ENCODE measurements at regions not wholly inside any gene's neighbourhood (a gene's known extent, or its start where the extent isn't known, plus 50 kb on each side); places are given as distances from the start of the nearest gene placed in this dataset.
"Not testable (repeated sequence)": the region's sequence is repeated elsewhere in the genome, so short reads cannot be mapped to it uniquely, and the experiment has no call there.

DNA sequence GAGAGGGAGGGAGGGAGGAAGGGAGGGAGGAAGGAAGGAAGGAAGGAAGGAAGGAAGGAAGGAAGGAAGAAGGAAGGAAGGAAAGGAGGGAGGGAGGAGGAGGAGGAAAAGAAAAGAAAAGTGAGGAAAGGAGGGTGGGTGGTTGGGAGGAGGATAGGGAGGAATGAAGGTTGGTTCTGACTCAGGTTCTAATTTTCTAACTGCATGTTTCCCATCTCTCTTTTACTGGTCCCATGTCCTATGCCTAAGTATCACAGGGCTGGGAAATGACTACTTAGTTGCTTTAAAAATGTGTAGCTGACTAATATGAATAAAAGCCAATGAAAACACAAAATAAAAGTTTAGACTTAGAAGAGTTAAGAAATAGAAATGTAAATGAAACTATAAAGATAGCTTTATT is 890.9 kb upstream of the POT1 start:
- Mint-ChIP-seq H3K9me3 (peaks cover 3 to 15% (median 6%) of the 10 kb centered on the region in 3 donors), H3K4me3 (no peak overlapping the region), H3K4me1 (no peaks in the 10 kb centered on the region), H3K27ac (no peak overlapping the region), H3K27me3 (no peaks in the 10 kb centered on the region), H3K36me3 (no peaks in the 10 kb centered on the region)
- Histone ChIP-seq H3K27ac (ENCODE audit: low read length) (no peak overlapping the region), H3K27me3 (replicated peaks in 1 of 2; ENCODE audit: control insufficient read depth in 2 of 2, extremely low read depth in 1 of 2, insufficient read depth in 2 of 2, low read length in 1 of 2) (no peaks in the 10 kb centered on the region), H3K4me3 (ENCODE audit: control insufficient read depth in 1 of 2, extremely low read depth in 1 of 2, low read length in 1 of 2) (no peak overlapping the region), H3K4me1 (ENCODE audit: control insufficient read depth in 1 of 2, extremely low read depth in 1 of 2, insufficient read depth in 2 of 2, low read length in 2 of 2) (no peaks in the 10 kb centered on the region), H3K36me3 (ENCODE audit: control insufficient read depth in 2 of 2, extremely low read depth in 1 of 2, insufficient read depth in 1 of 2, low read length in 1 of 2) (no peaks in the 10 kb centered on the region), H3K9me3 (no peaks in the 10 kb centered on the region)
- ATAC-seq (replicated peaks in 1 of 4) (no peak), DNase-seq (no peak)
- CTCF ChIA-PET, result no interaction called here
- POLR2A ChIA-PET, result no interaction called here

DNA sequence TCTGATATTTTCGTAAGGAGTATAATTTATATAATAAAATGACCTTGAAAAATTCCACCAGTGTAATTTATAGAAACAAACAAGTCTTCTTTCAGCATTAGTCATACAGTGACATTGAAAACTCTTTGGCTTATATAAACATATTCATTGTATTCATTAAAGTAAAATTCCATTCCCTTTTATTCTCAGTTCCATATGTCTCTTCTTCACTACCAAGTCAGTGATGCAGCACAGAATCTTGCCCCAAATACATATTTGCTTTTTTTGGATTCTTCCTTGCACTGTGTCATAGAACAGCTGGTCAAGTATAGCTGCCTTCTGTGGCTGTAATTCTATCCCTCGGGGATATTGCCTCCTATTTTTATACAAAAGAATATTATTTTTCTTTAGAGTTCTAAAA is 884.5 kb upstream of the POT1 start:
- DNase-seq, result no peak
- Histone ChIP-seq H3K27ac (ENCODE audit: low read length) (no peak overlapping the region), H3K36me3 (ENCODE audit: control insufficient read depth in 2 of 2, extremely low read depth in 1 of 2, insufficient read depth in 1 of 2, low read length in 1 of 2) (no peaks in the 10 kb centered on the region), H3K4me1 (ENCODE audit: control insufficient read depth in 1 of 2, extremely low read depth in 1 of 2, insufficient read depth in 2 of 2, low read length in 2 of 2) (no peaks in the 10 kb centered on the region), H3K27me3 (replicated peaks in 1 of 2; ENCODE audit: control insufficient read depth in 2 of 2, extremely low read depth in 1 of 2, insufficient read depth in 2 of 2, low read length in 1 of 2) (no peaks in the 10 kb centered on the region), H3K4me3 (ENCODE audit: control insufficient read depth in 1 of 2, extremely low read depth in 1 of 2, low read length in 1 of 2) (no peak overlapping the region), H3K9me3 (no peaks in the 10 kb centered on the region)
- no CpG with 5 or more reads among the region's 2 CpGs for WGBS (ENCODE audit: insufficient coverage)
- no peak for ATAC-seq (replicated peaks in 1 of 4)
- Mint-ChIP-seq H3K36me3 (no peaks in the 10 kb centered on the region), H3K4me3 (no peak overlapping the region), H3K27ac (no peak overlapping the region), H3K27me3 (no peaks in the 10 kb centered on the region), H3K4me1 (no peaks in the 10 kb centered on the region), H3K9me3 (peaks cover 3 to 11% (median 6%) of the 10 kb centered on the region in 3 donors)
- ChIA-PET POLR2A (no interaction called here), CTCF (no interaction called here)

DNA sequence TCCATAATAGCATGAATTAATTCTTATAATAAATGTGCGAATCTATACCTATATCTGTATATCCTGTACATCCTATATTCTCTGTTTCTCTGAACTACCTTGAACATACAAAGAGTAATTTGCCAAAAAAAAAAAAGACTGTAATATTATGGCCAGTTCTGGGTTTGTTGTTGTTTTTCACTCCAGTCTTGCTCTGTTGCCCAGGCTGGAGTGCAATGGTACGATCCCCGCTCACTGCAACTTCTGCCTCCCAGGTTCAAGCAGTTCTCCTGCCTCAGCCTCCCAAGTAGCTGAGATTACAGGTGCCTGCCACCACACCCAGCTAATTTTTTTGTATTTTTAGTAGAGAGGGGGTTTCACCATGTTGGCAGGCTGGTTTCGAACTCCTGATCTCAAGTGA is 876.9 kb upstream of the POT1 start:
- ATAC-seq (replicated peaks in 1 of 4); H3K36me3 Mint-ChIP-seq; H3K27ac ChIP-seq (ENCODE audit: low read length); POLR2A ChIA-PET; DNase-seq; H3K36me3 ChIP-seq (ENCODE audit: control insufficient read depth in 2 of 2, extremely low read depth in 1 of 2, insufficient read depth in 1 of 2, low read length in 1 of 2); H3K27ac Mint-ChIP-seq; CTCF ChIA-PET; H3K9me3 ChIP-seq; H3K27me3 ChIP-seq (replicated peaks in 1 of 2; ENCODE audit: control insufficient read depth in 2 of 2, extremely low read depth in 1 of 2, insufficient read depth in 2 of 2, low read length in 1 of 2); H3K4me1 ChIP-seq (ENCODE audit: control insufficient read depth in 1 of 2, extremely low read depth in 1 of 2, insufficient read depth in 2 of 2, low read length in 2 of 2); H3K4me3 ChIP-seq (ENCODE audit: control insufficient read depth in 1 of 2, extremely low read depth in 1 of 2, low read length in 1 of 2); H3K27me3 Mint-ChIP-seq; H3K4me1 Mint-ChIP-seq; H3K4me3 Mint-ChIP-seq: not testable (repeated sequence)
- H3K9me3 Mint-ChIP-seq, result peaks cover 6 to 28% (median 11%) of the 10 kb centered on the region in 3 donors
- WGBS (ENCODE audit: insufficient coverage), result 92% methylated on average over 3 of the region's 4 CpGs

DNA sequence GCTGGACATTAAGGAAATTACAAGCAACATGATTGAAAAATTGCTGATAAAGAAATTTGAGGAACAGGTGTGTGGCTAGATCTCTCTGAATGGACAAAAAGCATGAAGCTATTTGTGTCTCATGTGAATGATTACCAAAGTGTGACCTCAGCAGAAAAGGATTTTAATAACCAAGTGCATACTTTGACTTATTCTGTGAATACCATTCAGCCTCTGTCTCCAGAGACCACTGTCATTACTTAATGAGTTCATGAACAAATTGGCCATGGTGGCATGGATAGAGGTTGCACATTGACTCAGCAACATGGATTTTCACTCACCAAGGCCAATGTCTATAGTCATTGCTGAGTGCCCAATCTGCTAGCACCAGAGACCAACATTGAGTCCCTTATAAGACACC is 874.6 kb upstream of the POT1 start:
- H3K4me3 ChIP-seq (ENCODE audit: control insufficient read depth in 1 of 2, extremely low read depth in 1 of 2, low read length in 1 of 2), result no peak overlapping the region
- H3K36me3 ChIP-seq (ENCODE audit: control insufficient read depth in 2 of 2, extremely low read depth in 1 of 2, insufficient read depth in 1 of 2, low read length in 1 of 2), result no peaks in the 10 kb centered on the region
- H3K27ac ChIP-seq (ENCODE audit: low read length), result no peak overlapping the region
- no peaks in the 10 kb centered on the region for H3K27me3 ChIP-seq (replicated peaks in 1 of 2; ENCODE audit: control insufficient read depth in 2 of 2, extremely low read depth in 1 of 2, insufficient read depth in 2 of 2, low read length in 1 of 2)
- Mint-ChIP-seq H3K9me3 (peaks cover 9 to 26% (median 16%) of the 10 kb centered on the region in 3 donors), H3K4me3 (no peak overlapping the region), H3K27ac (no peak overlapping the region), H3K27me3 (no peaks in the 10 kb centered on the region), H3K4me1 (no peaks in the 10 kb centered on the region), H3K36me3 (no peaks in the 10 kb centered on the region)
- H3K9me3 ChIP-seq, result no peaks in the 10 kb centered on the region
- no peak for ATAC-seq (replicated peaks in 1 of 4)
- DNase-seq, result no peak
- H3K4me1 ChIP-seq (ENCODE audit: control insufficient read depth in 1 of 2, extremely low read depth in 1 of 2, insufficient read depth in 2 of 2, low read length in 2 of 2), result no peaks in the 10 kb centered on the region
- CTCF ChIA-PET, result no interaction called here
- POLR2A ChIA-PET, result no interaction called here

DNA sequence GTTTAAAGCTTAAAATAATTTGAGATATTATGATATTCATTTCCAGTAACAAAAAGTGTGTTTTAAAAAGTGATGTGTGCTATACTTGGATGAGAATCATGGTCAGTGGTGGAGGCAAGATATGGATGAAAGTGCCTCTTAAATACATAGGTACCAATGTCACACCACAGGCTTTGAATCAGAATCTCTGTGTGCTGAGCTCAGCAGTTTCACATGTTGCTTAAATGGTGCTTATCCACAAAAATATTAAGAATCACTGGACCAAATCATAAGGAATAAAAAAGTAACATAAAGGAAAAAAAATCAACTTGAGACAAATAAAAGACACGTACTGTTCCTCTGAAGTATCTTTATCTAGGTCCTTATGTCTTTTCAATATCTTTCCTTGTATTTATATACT is 850.5 kb upstream of the POT1 start:
- Mint-ChIP-seq H3K36me3 (no peaks in the 10 kb centered on the region), H3K4me1 (no peaks in the 10 kb centered on the region), H3K4me3 (no peak overlapping the region), H3K9me3 (peaks cover 4 to 22% (median 14%) of the 10 kb centered on the region in 3 donors), H3K27ac (no peak overlapping the region), H3K27me3 (no peaks in the 10 kb centered on the region)
- WGBS (ENCODE audit: insufficient coverage), result no CpG with 5 or more reads among the region's 1 CpG
- ATAC-seq (replicated peaks in 1 of 4) (no peak), DNase-seq (no peak)
- Histone ChIP-seq H3K4me3 (ENCODE audit: control insufficient read depth in 1 of 2, extremely low read depth in 1 of 2, low read length in 1 of 2) (no peak overlapping the region), H3K4me1 (ENCODE audit: control insufficient read depth in 1 of 2, extremely low read depth in 1 of 2, insufficient read depth in 2 of 2, low read length in 2 of 2) (no peaks in the 10 kb centered on the region), H3K36me3 (ENCODE audit: control insufficient read depth in 2 of 2, extremely low read depth in 1 of 2, insufficient read depth in 1 of 2, low read length in 1 of 2) (no peaks in the 10 kb centered on the region), H3K27ac (ENCODE audit: low read length) (no peak overlapping the region), H3K9me3 (no peaks in the 10 kb centered on the region), H3K27me3 (replicated peaks in 1 of 2; ENCODE audit: control insufficient read depth in 2 of 2, extremely low read depth in 1 of 2, insufficient read depth in 2 of 2, low read length in 1 of 2) (no peaks in the 10 kb centered on the region)
- CTCF ChIA-PET, result interaction anchor here in 1 of 2 donors (0.6 kb wide), 1 partner anchor 304 kb away, joined by 3 read pairs; no protein-coding TSS in a partner anchor
- POLR2A ChIA-PET, result no interaction called here

DNA sequence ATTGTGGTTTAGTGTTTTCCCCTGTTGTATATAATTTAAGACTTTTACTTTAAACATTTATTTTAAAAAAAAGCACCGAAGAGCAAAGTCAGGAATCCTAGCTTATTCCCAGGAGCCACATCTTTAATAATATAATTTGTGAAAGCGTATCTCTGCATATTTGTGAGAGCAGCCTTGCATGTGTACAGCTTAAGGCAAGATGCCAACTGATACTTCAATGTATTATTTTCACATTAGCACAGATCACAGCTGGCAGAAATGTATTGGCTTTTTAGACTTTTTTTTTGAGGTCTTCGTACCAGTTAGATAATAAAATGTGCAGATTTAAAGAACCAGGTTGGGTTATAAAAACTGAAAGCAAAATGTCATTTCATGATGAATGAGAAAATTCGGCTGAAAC is 845.7 kb upstream of the POT1 start:
- ChIA-PET POLR2A (no interaction called here), CTCF (no interaction called here)
- ATAC-seq (replicated peaks in 1 of 4) (no peak), DNase-seq (no peak)
- Histone ChIP-seq H3K36me3 (ENCODE audit: control insufficient read depth in 2 of 2, extremely low read depth in 1 of 2, insufficient read depth in 1 of 2, low read length in 1 of 2) (no peaks in the 10 kb centered on the region), H3K27me3 (replicated peaks in 1 of 2; ENCODE audit: control insufficient read depth in 2 of 2, extremely low read depth in 1 of 2, insufficient read depth in 2 of 2, low read length in 1 of 2) (no peaks in the 10 kb centered on the region), H3K4me1 (ENCODE audit: control insufficient read depth in 1 of 2, extremely low read depth in 1 of 2, insufficient read depth in 2 of 2, low read length in 2 of 2) (no peaks in the 10 kb centered on the region), H3K27ac (ENCODE audit: low read length) (no peak overlapping the region), H3K4me3 (ENCODE audit: control insufficient read depth in 1 of 2, extremely low read depth in 1 of 2, low read length in 1 of 2) (no peak overlapping the region), H3K9me3 (no peaks in the 10 kb centered on the region)
- H3K4me3 Mint-ChIP-seq, result no peak overlapping the region
- H3K36me3 Mint-ChIP-seq, result no peaks in the 10 kb centered on the region
- WGBS (ENCODE audit: insufficient coverage), result 83% methylated on average over 1 of the region's 4 CpGs
- H3K4me1 Mint-ChIP-seq, result no peaks in the 10 kb centered on the region
- H3K27ac Mint-ChIP-seq, result no peak overlapping the region
- no peaks in the 10 kb centered on the region for H3K27me3 Mint-ChIP-seq
- H3K9me3 Mint-ChIP-seq, result peaks cover 11 to 21% (median 15%) of the 10 kb centered on the region in 3 donors

DNA sequence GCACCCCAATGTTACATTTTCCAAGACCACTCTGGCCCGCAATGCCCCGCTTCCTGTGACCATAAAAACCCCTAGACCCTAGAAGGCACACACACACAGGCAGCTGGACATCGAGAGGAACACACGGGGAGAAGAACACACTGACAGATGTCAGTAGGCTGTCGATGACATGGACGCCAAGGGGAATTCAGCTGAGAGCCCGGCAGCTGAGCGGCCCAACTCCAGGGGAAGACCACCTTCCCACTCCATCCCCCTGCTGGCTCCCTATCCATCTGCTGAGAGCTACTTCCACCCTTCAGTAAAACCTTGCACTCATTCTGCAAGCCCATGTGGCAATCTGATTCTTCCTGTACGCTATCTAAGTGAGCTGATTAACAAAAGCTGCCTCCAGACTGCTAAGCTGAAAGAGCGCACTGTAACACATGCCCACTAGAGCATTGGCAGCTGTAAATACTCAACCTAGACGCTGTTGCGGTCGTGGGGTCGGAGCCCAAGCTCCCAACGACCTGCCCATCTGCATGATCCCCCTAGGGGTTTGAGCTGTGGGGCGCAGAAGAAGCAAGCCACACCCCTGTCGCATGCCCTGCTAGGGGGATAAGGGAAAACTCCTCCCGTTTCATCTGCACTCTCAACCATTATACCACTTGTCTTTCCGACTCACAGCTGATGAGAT is 843.6 kb upstream of the POT1 start:
- Histone ChIP-seq H3K4me3 (ENCODE audit: control insufficient read depth in 1 of 2, extremely low read depth in 1 of 2, low read length in 1 of 2) (no peak overlapping the region), H3K27me3 (replicated peaks in 1 of 2; ENCODE audit: control insufficient read depth in 2 of 2, extremely low read depth in 1 of 2, insufficient read depth in 2 of 2, low read length in 1 of 2) (no peaks in the 10 kb centered on the region), H3K4me1 (ENCODE audit: control insufficient read depth in 1 of 2, extremely low read depth in 1 of 2, insufficient read depth in 2 of 2, low read length in 2 of 2) (no peaks in the 10 kb centered on the region), H3K36me3 (ENCODE audit: control insufficient read depth in 2 of 2, extremely low read depth in 1 of 2, insufficient read depth in 1 of 2, low read length in 1 of 2) (no peaks in the 10 kb centered on the region), H3K9me3 (no peaks in the 10 kb centered on the region), H3K27ac (ENCODE audit: low read length) (no peak overlapping the region)
- Mint-ChIP-seq H3K9me3 (peaks cover 11 to 15% (median 13%) of the 10 kb centered on the region in 3 donors), H3K36me3 (no peaks in the 10 kb centered on the region), H3K27ac (no peak overlapping the region), H3K27me3 (no peaks in the 10 kb centered on the region), H3K4me1 (no peaks in the 10 kb centered on the region), H3K4me3 (no peak overlapping the region)
- ATAC-seq (replicated peaks in 1 of 4) (no peak), DNase-seq (no peak)
- 78% methylated on average over 13 of the region's 19 CpGs for WGBS (ENCODE audit: insufficient coverage)
- ChIA-PET CTCF (no interaction called here), POLR2A (no interaction called here)
